HG02763 (cell line): ENCODE measurements at regions not wholly inside any gene's neighbourhood (a gene's known extent, or its start where the extent isn't known, plus 50 kb on each side); places are given as distances from the start of the nearest gene placed in this dataset.
"Not testable (repeated sequence)": the region's sequence is repeated elsewhere in the genome, so short reads cannot be mapped to it uniquely, and the experiment has no call there.

Source experiments
- ATAC-seq: cut with Tn5 transposase; IDR thresholded peaks from one replicate; pipeline ENCODE4 v1.9.1; 2021; ENCODE audit warnings: mild to moderate bottlenecking, moderate library complexity; ENCODE audit not compliant: unreplicated experiment

DNA sequence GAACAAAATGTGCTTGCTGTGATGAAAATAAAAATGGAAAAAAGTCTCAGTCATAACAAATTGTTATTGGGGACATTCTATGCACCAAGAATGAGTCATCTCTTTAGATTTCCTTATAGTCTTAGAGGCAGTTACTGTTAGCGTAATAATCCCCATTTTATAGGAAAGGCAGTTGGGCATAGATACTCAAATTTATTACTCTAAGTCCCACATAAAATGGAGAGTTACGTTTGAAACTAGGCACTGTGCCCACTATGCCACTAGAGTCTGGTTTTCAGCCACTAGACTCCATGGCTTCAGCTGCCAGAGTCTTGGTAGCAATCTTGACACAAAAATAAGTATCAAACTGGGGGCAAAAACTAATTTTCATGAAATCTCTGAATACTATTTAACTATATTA, 317.9 kb upstream of the MEF2C start:
- ATAC-seq, result no peak

GRCh38 chr5:89199306-89199705, 316.3 kb upstream of the MEF2C start:
- ATAC-seq, result no peak

DNA sequence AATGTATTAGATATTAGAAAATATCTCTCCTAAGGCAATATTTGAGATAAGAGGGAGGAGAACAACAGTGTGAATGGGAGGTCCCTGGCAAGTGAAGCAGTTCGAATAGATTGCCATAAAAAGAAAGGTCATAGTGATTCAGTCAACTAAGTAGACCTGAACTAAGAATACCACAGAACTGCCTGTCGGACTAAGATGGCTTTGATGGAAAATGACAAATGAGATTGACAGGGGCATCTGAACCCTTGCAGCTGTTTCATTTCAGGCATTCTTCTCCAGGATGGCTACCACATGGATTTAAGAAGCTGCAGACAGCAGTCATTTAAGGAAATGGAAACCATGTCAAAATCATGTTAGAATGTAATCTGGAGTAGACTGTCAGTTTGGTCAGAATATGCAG, 308.4 kb upstream of the MEF2C start:
- ATAC-seq, result no peak

- ATAC-seq, result no peak
Measured at GRCh38 chr5:89190515-89191265, 307.7 kb upstream of the MEF2C start.

DNA sequence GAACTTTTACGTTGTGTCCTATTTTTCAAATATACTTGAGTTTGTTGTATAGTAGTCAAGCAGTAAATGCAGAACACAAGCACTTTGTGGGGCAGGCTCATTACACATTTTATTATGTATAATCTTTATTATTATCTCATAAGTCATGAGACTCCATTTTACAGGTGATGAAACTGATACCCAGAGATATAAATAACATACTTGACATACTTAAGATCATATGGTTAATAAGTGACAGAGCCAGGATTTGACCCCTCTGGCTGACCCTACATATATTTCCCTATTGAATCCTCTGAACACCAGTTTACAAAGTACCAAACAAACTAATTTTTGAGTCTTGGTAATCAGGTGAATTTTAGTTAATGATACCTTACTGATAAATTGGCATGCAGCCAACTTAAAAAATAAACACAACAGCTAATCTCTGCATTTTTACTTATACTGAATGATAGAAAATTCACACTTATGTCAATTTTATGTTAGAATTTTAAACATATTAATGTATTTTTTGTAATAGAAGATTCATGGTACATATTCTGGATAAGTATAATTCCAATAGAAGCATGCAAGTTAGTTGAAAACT, 305.0 kb upstream of the MEF2C start:
- ATAC-seq, result no peak

- ATAC-seq, result no peak
Measured at GRCh38 chr5:89187268-89187667, 304.3 kb upstream of the MEF2C start.

- ATAC-seq, result no peak
Measured at GRCh38 chr5:89181546-89181945, 298.6 kb upstream of the MEF2C start.

GRCh38 chr5:89179731-89180130, 296.7 kb upstream of the MEF2C start:
- no peak for ATAC-seq

GRCh38 chr5:89178541-89178940, 295.6 kb upstream of the MEF2C start:
- no peak for ATAC-seq

DNA sequence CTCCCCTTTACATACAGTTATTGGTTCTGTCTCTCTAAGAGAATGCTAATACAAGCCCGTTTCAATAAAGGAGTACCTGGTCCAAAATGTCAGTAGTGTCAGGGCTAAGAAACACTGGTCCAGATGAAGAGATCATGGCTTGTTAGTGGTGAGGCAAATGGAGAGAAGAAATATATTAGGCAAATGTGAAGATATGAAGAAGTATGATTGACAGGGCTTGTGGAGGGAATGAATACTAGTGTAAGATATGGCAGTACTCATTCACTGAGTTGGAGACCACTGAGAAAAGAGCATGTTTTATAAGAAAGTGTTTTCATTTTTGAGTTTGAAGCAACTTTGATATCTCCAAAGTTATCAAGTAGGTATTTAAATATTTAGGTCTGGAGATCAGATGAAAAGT, 290.5 kb upstream of the MEF2C start:
- no peak for ATAC-seq

- peak; percentile 87 for ATAC-seq
Measured at GRCh38 chr5:89168766-89169165, 285.8 kb upstream of the MEF2C start.

DNA sequence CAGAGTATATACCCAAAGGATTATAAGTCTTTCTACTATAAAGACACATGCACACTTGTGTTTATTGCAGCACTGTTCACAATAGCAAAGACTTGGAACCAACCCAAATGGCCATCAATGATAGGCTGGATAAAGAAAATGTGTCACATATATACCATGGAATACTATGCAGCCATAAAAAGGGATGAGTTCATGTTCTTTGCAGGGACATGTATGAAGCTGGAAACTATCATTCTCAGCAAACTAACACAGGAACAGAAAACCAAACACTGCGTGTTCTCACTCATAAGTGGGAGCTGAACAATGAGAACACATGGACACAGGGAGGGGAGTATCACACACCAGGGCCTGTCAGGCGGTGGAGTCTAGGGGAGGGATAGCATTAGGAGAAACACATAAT, 281.7 kb upstream of the MEF2C start:
- ATAC-seq, result not testable (repeated sequence)

DNA sequence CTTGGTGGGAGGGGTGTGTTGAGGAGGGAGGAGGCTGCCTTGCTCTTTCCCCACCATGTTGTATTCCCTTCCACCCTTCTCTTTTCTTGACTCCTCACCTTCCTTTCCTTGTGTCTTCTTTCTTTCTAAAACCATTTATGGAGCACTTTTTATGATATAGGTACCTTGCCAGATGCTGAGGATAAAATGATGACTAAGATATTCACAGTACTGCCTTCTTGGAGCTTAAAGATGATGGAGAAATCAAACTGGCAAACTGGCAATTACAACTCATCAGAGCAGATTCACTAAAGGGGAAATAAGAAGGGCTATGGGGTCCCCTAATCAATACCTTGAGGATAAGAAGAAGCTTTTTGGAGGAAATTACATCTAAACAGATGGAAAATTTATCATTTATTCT, 273.2 kb upstream of the MEF2C start:
- ATAC-seq, result no peak

GRCh38 chr5:89147031-89147430, 264.0 kb upstream of the MEF2C start:
- ATAC-seq, result no peak

GRCh38 chr5:89137148-89137547, 254.2 kb upstream of the MEF2C start:
- no peak for ATAC-seq

DNA sequence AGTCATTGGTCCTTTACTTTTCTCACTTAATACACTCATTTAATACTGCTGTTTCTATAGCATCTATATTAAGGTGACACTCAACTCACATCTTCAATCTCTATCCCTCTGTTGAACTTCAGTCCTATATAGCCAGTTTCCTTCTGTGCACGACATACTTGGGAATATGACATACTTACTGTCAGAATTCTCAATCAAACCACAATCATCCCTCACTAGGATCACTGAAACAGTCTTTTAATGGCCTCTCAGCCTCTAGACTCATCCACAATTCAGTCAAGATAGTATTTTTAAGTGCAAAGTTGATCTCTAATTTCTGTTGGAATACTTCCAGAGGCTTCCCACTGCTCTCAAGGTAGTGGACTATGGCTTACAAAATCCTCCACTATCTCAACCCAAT, 251.0 kb upstream of the MEF2C start:
- ATAC-seq, result no peak

DNA sequence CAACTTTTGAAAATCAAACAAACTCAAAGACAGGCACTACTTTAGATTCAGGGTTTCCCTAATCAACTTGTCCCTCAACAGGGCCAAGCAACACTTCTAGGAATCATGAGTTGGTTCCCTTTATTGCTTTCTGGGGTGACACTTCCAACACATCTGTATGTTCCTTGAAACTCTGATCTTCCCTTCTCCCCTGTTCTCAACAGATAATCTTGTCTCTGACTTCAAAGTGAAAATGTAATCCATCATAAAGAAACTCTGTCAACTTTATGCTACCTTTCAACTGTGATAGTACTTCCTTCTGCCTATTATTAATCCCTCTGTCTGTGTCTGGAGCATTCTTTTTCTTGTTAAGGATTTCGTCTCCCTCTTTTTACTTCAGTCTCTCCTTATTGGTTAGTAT, 250.1 kb upstream of the MEF2C start:
- no peak for ATAC-seq

GRCh38 chr5:89130851-89131250, 247.9 kb upstream of the MEF2C start:
- ATAC-seq, result no peak

DNA sequence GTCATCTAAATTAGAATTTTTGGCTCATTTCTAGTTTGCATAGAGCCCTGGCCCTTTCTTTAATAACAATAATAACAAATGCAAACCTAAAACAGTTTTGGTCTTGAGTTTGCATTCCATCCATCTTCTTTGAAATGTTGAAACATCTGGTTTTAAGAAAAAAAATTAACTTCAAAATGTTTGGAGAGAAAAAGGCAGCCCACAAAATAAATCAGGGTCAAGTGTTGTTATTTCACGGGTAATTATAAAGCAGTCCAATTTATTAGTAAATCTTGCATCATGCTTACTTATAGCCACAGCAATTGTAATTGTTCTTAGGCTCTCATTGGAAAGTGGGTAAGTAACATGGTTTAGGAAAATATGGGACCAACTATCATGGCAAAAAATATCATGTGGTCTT, 247.0 kb upstream of the MEF2C start:
- no peak for ATAC-seq

DNA sequence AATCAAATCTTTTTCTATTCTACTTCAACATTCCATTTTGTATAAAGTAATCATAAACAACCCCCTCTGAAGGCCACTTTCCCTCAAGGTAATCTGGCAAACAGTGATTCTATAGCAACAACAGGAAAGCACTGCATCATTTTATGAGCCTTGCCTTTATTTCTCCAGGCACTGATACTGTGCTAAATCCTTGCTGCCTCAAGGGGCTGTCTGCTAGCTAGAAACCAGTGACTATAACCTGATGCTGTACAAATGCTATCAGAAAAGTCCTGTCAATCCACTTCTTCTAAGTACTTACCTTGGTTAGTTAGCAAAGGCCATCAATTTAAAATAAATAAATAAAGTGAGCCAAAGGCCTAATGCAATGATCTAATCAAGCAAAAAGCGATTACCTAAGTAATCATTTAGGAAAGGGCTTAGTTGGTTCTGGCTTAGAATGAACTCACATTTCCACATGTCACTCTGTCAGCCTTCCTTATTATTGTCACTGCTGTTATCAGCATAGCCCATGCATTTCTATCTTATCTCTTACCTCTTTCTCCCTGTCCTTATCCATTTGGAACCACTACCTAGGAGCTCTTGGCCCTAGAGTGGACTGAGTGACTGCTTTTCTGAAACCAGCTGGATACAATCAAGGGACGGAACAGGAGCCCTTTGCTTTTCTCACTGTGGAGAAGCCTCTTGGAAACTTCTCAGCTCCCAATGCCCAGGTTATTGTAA, 246.1 kb upstream of the MEF2C start:
- no peak for ATAC-seq

- no peak for ATAC-seq
Measured at GRCh38 chr5:89128092-89128491, 245.1 kb upstream of the MEF2C start.

- no peak for ATAC-seq
Measured at GRCh38 chr5:89127191-89127590, 244.2 kb upstream of the MEF2C start.
